ENCODE measurements at regions not wholly inside any gene's neighbourhood (a gene's known extent, or its start where the extent isn't known, plus 50 kb on each side); places are given as distances from the start of the nearest gene placed in this dataset.

DNA sequence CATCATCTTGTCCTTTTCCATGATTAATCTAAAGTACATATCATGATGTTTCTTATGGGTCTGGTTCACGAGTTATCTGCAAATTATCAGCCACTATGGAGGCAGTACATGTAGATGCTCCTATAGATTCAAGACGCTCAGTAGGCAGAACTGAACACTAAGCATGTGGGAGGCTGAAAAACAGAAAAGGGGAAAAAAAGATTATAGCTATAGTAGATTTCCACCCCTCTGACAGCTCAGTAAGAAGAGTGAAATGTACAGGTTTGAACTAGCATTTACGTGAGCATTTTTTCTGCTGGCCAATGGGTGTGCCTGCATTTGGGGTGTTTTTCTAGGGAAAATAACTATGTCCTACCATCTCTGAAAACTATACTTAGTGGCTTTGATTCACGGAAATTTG is 308.9 kb downstream of the ZEB2 start:
- no peak for DNase-seq

GRCh38 chr2:144210076-144210475 is 309.8 kb downstream of the ZEB2 start:
- no peak for DNase-seq

DNA sequence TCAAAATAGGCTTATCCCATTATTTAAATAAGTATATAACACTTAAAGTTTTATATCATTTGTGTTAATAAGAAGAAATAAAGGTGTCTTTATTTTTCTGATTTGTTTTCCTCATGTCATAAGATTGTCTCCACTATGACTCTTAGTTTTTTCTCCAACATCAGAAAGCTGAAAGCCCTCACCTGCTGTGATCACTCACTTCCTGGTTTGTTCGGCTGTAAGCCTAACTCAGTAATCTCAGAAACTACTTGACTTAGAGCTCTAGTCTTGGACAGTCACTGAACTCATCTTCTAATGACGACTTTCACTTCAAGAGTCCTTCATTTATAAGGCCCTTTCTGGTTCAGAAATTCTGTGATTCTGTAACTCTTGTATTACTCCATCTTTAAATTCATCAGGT is 311.0 kb downstream of the ZEB2 start:
- DNase-seq, result no peak

GRCh38 chr2:144206019-144206418 is 313.9 kb downstream of the ZEB2 start:
- no peak for DNase-seq

DNA sequence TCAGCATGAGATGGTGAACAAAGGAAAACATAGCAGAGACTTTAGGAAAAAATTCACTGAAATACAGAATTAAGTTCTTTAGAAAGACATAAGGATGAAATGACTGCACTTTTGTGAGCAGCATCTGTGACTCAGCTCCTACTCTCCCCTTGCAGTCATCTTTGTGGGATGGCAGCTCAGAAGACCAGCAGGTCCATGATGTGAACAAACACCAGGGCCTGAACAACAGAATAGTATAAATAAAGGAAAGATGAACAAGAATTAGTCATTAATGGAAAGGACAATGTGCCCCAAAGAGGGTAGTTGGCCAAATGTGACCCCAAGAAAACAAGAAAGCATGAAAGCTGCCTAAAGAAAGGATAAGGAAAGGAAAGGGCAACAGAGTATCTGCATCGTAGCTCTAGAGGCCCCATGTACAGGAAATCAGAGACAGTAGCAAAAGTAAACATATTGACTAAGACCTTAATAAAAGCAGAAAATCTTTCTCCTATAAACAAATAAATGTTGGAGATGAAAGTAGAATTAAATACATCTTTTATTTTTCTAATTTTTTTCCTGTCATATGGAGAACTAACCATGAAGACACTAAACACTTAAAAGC is 318.0 kb downstream of the ZEB2 start:
- DNase-seq, result no peak

GRCh38 chr2:144201126-144201525 is 318.8 kb downstream of the ZEB2 start:
- no peak for DNase-seq

- no peak for DNase-seq
Measured at GRCh38 chr2:144198116-144198515, 321.8 kb downstream of the ZEB2 start.

DNA sequence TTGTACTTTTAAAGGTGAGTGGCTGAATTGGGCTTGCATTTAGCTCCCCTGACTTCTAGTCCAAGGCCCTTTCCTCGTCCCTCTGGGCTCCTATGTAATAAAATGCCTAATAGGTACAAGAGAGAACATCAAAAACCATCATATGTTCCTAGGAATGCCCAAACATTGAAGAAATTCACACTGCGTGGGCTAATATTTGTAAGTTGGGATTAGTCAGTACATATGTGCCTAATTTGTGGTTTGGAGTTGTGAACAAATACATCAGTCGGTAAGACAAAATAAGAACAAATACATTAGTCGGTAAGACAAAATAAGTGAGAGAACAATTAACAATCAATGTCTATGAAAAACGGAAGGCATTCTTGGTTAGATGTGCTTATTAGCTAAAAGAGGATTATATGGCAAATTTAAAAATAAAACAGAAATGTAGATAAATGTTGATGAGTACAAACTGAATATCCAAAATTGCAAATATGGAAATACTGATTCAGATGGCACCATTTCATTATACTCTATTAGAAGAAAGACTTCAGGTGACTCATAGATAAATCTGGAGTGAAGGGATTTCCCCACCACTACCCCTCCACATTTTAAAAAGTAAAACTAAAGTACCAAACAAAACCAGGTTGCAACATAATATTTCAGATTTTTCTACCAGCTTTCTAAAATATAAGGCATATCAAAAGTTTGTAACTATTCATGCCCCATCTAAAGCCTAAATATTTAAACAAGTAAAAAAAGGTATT is 325.4 kb downstream of the ZEB2 start:
- no peak for DNase-seq

DNA sequence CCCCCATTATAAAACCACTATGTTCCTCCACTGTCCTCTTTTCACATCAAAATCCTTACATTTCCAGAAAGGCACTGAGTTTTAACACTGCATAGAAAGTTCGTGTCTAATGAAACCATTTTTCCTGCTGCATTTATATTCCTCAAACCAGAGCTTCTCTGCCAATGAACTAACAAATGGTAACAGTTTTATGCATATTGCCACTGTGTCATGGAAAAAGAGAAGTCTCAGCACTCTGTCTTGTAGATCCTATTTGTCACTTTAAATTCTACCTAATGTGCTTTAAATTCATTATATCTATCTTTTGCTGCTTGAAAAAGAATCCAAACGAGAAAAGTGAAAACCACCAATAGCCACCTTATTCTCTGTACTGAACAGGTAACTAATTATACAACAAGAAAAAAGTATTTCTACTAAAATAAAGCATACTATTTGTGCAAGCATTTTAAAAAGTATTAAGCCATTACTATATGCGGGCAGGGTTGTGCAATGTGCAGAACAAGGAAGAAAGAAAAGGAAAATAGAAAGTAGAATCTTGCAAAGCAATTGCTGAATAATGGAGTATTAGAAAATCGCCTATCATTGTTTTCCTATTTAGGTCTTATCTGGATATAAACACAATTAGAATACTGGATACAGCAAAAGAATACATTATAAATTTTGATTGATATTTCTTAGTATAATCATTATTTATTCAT is 328.9 kb downstream of the ZEB2 start:
- DNase-seq, result no peak

GRCh38 chr2:144183727-144184126 is 336.2 kb downstream of the ZEB2 start:
- DNase-seq, result no peak

DNA sequence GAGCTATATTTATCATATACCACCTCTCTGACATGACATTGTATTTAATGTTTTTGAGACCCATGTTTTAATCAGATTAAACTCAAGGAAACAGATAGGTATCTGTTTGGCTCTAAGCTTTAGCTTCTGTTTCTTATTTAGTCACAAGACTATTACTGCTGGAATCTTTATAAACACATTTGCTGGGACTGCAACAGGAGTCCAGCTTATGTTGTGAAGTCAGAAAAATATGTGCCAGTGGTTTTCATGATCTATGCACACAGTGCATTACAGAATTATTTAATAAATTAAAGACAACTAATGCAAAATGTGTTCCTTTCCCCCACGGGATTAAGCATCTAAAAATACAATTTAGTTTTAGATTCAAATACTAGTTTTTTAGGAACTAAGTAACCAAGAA is 338.9 kb downstream of the ZEB2 start:
- DNase-seq, result no peak

- DNase-seq, result no peak
Measured at GRCh38 chr2:144180131-144180530, 339.8 kb downstream of the ZEB2 start.

- no peak for DNase-seq
Measured at GRCh38 chr2:144170179-144170578, 349.7 kb downstream of the ZEB2 start.

GRCh38 chr2:144166743-144167142 is 353.2 kb downstream of the ZEB2 start:
- DNase-seq, result no peak

DNA sequence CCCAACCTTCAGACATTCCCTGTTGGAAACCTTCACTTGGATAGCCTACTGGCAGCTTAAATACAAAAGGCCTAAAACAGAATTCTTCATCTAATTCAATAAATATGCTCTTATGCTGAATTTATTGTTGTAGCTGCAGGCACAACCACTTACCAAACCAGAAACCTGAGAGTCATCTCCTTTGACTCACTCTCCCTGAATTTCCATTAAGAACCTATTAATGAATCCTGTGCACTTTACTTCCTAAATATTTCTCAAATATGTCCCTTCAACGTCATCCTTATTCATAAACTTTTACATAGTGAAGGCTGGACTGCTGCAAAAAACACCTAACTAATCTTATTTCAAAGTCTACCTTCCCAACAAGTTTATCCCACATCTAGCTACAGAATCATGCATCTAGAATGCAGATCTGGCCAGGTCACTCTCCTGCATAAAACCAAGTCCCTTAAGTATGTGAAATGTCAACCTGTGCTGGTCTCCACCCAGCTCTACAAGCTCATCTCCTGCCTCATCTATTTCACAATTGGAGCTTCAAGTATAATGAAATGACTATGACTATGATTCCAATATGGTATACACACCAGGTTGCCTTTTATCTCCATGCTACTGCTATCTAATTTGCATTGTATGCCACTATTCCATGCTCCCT is 354.2 kb downstream of the ZEB2 start:
- no peak for DNase-seq

DNA sequence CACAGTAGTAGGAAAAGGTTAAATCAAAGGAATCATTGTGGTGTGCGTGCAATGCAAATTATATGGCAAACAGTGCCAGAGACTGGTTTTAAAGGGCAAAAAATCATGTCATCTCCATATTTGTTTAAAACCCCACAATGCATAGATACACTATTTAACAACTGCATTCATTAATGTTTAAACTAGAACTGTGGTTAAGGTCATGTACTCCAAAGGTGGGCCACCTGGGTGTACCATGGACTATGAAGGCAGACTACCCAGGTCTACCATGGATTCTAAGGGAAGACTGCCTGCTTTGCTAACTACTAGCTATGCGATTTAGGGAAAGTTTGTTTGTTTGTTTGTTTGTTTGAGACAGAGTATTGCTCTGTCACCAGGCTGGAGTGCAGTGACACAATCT is 356.3 kb downstream of the ZEB2 start:
- no peak for DNase-seq

DNA sequence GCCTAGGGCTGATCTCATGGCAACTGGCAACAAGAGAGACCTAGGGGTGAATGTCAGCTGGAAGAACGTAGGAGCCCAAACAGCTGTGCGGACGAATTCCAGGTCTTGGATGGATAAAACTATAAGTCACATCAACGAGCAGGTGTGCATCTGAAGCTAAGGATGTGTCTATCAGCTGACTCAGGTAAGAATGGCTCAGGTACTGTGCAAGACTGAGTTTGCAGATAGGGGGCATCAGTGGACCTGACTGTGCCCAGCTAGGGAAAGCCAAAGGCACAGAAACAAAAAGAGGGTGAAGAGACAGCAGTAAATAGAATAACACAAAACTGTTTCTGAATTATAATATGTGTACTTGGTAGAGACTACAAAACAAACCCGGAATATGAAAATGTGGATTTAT is 357.3 kb downstream of the ZEB2 start:
- DNase-seq, result no peak

- no peak for DNase-seq
Measured at GRCh38 chr2:144161061-144161460, 358.9 kb downstream of the ZEB2 start.

DNA sequence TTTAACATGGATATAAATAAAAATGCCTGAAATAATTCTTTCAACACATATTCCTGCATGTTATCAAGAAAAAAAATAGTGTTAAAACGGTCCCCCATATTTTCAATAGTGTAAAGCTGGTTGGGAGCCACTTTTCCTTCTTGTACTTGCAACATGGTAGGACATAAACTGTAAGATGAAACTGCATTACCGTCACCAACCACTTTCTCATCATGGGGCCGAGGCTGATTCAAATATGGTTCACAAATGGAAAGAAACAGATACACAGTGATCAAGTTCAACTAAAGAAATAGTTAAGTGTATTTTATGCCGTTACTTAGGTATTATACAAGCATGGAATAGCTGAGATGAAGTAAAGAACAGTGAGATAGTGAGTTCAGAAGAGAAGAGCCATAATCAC is 360.7 kb downstream of the ZEB2 start:
- DNase-seq, result no peak

GRCh38 chr2:144158096-144158495 is 361.8 kb downstream of the ZEB2 start:
- no peak for DNase-seq

- DNase-seq, result no peak
Measured at GRCh38 chr2:144156736-144157640, 362.9 kb downstream of the ZEB2 start.

DNA sequence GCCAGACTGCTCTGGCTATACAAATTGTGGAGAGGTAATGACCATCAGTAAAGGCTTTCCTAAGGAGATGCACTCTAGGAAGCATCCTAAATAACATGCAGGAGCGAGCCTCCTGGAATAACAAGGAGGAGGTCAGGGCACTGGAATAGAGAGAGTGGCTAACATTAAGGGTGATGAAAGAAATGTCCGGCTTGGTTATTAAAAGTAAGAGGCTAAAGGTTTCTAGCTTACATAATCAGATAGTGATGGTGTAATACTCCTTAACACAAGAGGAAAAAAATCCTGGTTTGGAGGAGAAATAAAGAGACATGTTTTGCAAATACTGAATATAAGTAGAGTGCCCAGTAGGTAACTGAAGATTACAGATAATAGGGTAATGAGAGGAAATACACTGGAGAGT is 365.7 kb downstream of the ZEB2 start:
- no peak for DNase-seq

DNA sequence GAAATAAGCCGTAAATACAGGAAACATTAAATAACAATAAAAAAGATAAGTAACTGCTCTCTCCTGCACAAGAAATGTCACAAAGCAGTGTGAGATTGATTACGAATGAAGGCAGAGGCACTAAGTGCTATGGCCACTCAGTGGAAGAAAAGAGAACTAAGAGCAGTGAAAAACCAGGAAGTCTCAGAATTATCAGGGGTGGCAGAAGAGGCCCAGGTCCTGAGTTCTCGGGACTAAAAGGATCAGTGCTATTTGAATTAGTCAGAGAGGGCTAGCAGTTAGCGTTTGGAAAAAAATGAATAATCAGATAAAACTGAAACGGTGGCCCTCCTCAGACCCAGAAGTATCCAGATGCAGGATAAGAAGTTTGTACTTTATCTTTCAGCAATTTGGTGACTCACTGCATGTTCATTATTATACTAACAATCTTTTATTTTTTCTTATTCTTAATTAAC is 367.1 kb downstream of the ZEB2 start:
- DNase-seq, result no peak
